Stomach (tissue), 4 donors: ENCODE measurements at regions not wholly inside any gene's neighbourhood (a gene's known extent, or its start where the extent isn't known, plus 50 kb on each side); places are given as distances from the start of the nearest gene placed in this dataset.

Experiments used
- CTCF ChIP-seq, 7 experiments: fragments of 450-650 bp in 4 of 7; fragments of 200-600 bp in 3 of 7; sonication (generic) in 3 of 7; IDR thresholded peaks; one replicate each; pipeline ENCODE4 v1.5.1; 2016 to 2019; ENCODE audit warnings: antibody characterized with exemption in 7 of 7, control low read depth in 2 of 7, mild to moderate bottlenecking in 1 of 7
- EP300 ChIP-seq: sonication (generic); formaldehyde crosslinking; IDR thresholded peaks from one replicate; pipeline ENCODE4 v1.6.1; 2017; ENCODE audit warnings: antibody characterized with exemption
- POLR2A ChIP-seq, 4 donors: fragments of 450-650 bp; IDR thresholded peaks; one replicate each; pipeline ENCODE4 v1.6.1; 2016; ENCODE audit warnings: antibody characterized with exemption in 4 of 4, control low read depth in 2 of 4, mild to moderate bottlenecking in 1 of 4, moderate library complexity in 1 of 4
- POLR2AphosphoS5 ChIP-seq, 3 donors: sonication (generic); formaldehyde crosslinking; IDR thresholded peaks; one replicate each; pipeline ENCODE4 v1.6.1; 2016; ENCODE audit warnings: antibody characterized with exemption in 3 of 3

GRCh38 chr15:88742161-88742560, 61.1 kb upstream of the ACAN start:
- no peak for TF ChIP-seq EP300
- TF ChIP-seq POLR2A (IDR thresholded peaks at IDR 0.05) = no peak
- TF ChIP-seq CTCF (IDR thresholded peaks at IDR 0.05) = no peak
- TF ChIP-seq POLR2AphosphoS5 (IDR thresholded peaks at IDR 0.05) = no peak
